ENCODE measurements at regions not wholly inside any gene's neighbourhood (a gene's known extent, or its start where the extent isn't known, plus 50 kb on each side); places are given as distances from the start of the nearest gene placed in this dataset.

- no peak for DNase-seq
These were observed 95.6 kb upstream of the CDH6 start for GRCh38 chr5:31097851-31098250.

- DNase-seq = no peak
These were observed 97.1 kb upstream of the CDH6 start for GRCh38 chr5:31096238-31096865.

- no peak for DNase-seq
These were observed 97.7 kb upstream of the CDH6 start for GRCh38 chr5:31095796-31096195.

- no peak for DNase-seq
These were observed 102.0 kb upstream of the CDH6 start for GRCh38 chr5:31091501-31091900.

- no peak for DNase-seq
These were observed 103.0 kb upstream of the CDH6 start for GRCh38 chr5:31090467-31090866.

- no peak for DNase-seq
These were observed 106.6 kb upstream of the CDH6 start for GRCh38 chr5:31086839-31087415.

GRCh38 chr5:31084871-31085270, 108.6 kb upstream of the CDH6 start:
- DNase-seq = no peak

- no peak for DNase-seq
These were observed 110.1 kb upstream of the CDH6 start for GRCh38 chr5:31083364-31083763.

GRCh38 chr5:31079668-31080067, 113.8 kb upstream of the CDH6 start:
- no peak for DNase-seq

GRCh38 chr5:31078956-31079355, 114.5 kb upstream of the CDH6 start:
- no peak for DNase-seq

GRCh38 chr5:31075981-31076380, 117.5 kb upstream of the CDH6 start:
- no peak for DNase-seq

GRCh38 chr5:31068287-31068686, 125.2 kb upstream of the CDH6 start:
- no peak for DNase-seq

- no peak for DNase-seq
These were observed 126.7 kb upstream of the CDH6 start for GRCh38 chr5:31066655-31067328.

GRCh38 chr5:31064215-31064614, 129.3 kb upstream of the CDH6 start:
- no peak for DNase-seq

GRCh38 chr5:31062902-31063580, 130.4 kb upstream of the CDH6 start:
- DNase-seq = no peak

GRCh38 chr5:31059889-31060288, 133.6 kb upstream of the CDH6 start:
- DNase-seq = no peak

GRCh38 chr5:31054453-31054852, 139.0 kb upstream of the CDH6 start:
- no peak for DNase-seq

- DNase-seq = no peak
These were observed 140.4 kb upstream of the CDH6 start for GRCh38 chr5:31052937-31053658.

- DNase-seq = no peak
These were observed 142.2 kb upstream of the CDH6 start for GRCh38 chr5:31051316-31051715.

GRCh38 chr5:31049936-31050704, 143.4 kb upstream of the CDH6 start:
- no peak for DNase-seq

- no peak for DNase-seq
These were observed 144.0 kb upstream of the CDH6 start for GRCh38 chr5:31049461-31049860.
